B cell (primary cell): ENCODE measurements at regions not wholly inside any gene's neighbourhood (a gene's known extent, or its start where the extent isn't known, plus 50 kb on each side); places are given as distances from the start of the nearest gene placed in this dataset.

ENCODE experiments used
- ATAC-seq: fragments of 200-7000 bp; cut with Tn5 transposase; one replicate; pipeline ENCODE4 v1.10.0; 2021; ENCODE audit warnings: low read depth, mild to moderate bottlenecking, moderate number of reproducible peaks, moderate library complexity
- CTCF ChIA-PET: fragments of 350-600 bp; sonication (Branson Sonifier 250); formaldehyde crosslinking; loops from one replicate; lab custom pipeline; 2021; ENCODE audit warnings: antibody characterized with exemption, inconsistent platforms; lab: Charles Lee
- POLR2A ChIA-PET: fragments of 350-600 bp; sonication (Branson Sonifier 250); formaldehyde crosslinking; loops from one replicate; lab custom pipeline; 2021; ENCODE audit warnings: antibody characterized with exemption; lab: Charles Lee
- DNase-seq: peaks from one replicate; pipeline ENCODE4 v3.0.0; 2013
- H2AFZ ChIP-seq: 2 replicates; pipeline ENCODE4 v1.6.1; 2012; ENCODE audit warnings: mild to moderate bottlenecking, low read depth, low read length; ENCODE audit not compliant: insufficient read depth, poor library complexity, severe bottlenecking
- H3K27ac ChIP-seq, 2 donors: 1 replicate in 1 of 2; 2 replicates in 1 of 2; pipeline ENCODE4 v1.5.1; 2012 to 2013; ENCODE audit warnings: low read length in 2 of 2, mild to moderate bottlenecking in 2 of 2, moderate library complexity in 1 of 2
- H3K27me3 ChIP-seq, 4 experiments: fragments of 200-600 bp in 1 of 4; sonication (generic) in 1 of 4; replicated peaks in 1 of 4; 1 replicate in 2 of 4; 2 replicates in 2 of 4; pipeline versions ENCODE4 v1.6.1 to v1.7.0; 2013 to 2016; ENCODE audit warnings: low read length in 3 of 4, mild to moderate bottlenecking in 2 of 4, mixed read lengths in 1 of 4, moderate library complexity in 1 of 4; ENCODE audit not compliant: insufficient read depth in 4 of 4, control insufficient read depth in 3 of 4; ENCODE audit errors: control extremely low read depth in 1 of 4
- H3K36me3 ChIP-seq, 2 experiments: replicated peaks in 1 of 2; 1 replicate in 1 of 2; 2 replicates in 1 of 2; pipeline versions ENCODE4 v1.6.1 to v1.7.1; 2013; ENCODE audit warnings: low read length in 1 of 2; ENCODE audit not compliant: insufficient read depth in 2 of 2, control insufficient read depth in 1 of 2; ENCODE audit errors: control extremely low read depth in 1 of 2, extremely low read depth in 1 of 2
- H3K4me1 ChIP-seq, 2 donors: fragments of 200-600 bp in 1 of 2; sonication (generic) in 1 of 2; 1 replicate in 1 of 2; 2 replicates in 1 of 2; pipeline versions ENCODE4 v1.5.1 to v1.6.1; 2013 to 2017; ENCODE audit warnings: low read length in 2 of 2; ENCODE audit not compliant: control insufficient read depth in 2 of 2, insufficient read depth in 2 of 2
- H3K4me2 ChIP-seq: replicated peaks from 2 replicates; pipeline ENCODE3; 2012; ENCODE audit warnings: mild to moderate bottlenecking, low read depth, low read length; ENCODE audit not compliant: poor library complexity, severe bottlenecking
- H3K4me3 ChIP-seq, 5 experiments: fragments of 200-600 bp in 1 of 5; sonication (generic) in 1 of 5; 1 replicate in 3 of 5; 2 replicates in 2 of 5; pipeline versions ENCODE4 v1.5.1 to v1.7.0; 2011 to 2016; ENCODE audit warnings: low read length in 4 of 5, mild to moderate bottlenecking in 4 of 5, low read depth in 2 of 5, control low read depth in 1 of 5, moderate library complexity in 1 of 5; ENCODE audit not compliant: insufficient read depth in 1 of 5; ENCODE audit errors: control extremely low read depth in 1 of 5, extremely low read depth in 1 of 5
- H3K79me2 ChIP-seq: fragments of 200-600 bp; sonication (generic); one replicate; pipeline ENCODE4 v1.6.0; 2016; ENCODE audit warnings: low read length; ENCODE audit not compliant: control insufficient read depth, insufficient read depth
- H3K9ac ChIP-seq: fragments of 200-600 bp; sonication (generic); 2 replicates; pipeline ENCODE4 v1.6.1; 2017; ENCODE audit warnings: mild to moderate bottlenecking, low read length, moderate library complexity
- H3K9me3 ChIP-seq, 3 donors: one replicate each; pipeline versions ENCODE4 v1.6.1 to v1.7.1; 2013; ENCODE audit warnings: low read length in 2 of 3; ENCODE audit not compliant: control insufficient read depth in 2 of 3, insufficient read depth in 1 of 3; ENCODE audit errors: control extremely low read depth in 1 of 3
- H4K20me1 ChIP-seq: 2 replicates; pipeline ENCODE4 v1.6.0; 2012; ENCODE audit warnings: mild to moderate bottlenecking, low read length; ENCODE audit not compliant: insufficient read depth, control insufficient read depth, poor library complexity, severe bottlenecking
- H3K27ac Mint-ChIP-seq: one replicate; pipeline ENCODE4 v1.8.0; 2021; ENCODE audit warnings: mixed read lengths
- H3K27me3 Mint-ChIP-seq: one replicate; pipeline ENCODE4 v1.8.0; 2021; ENCODE audit warnings: mixed read lengths
- H3K4me1 Mint-ChIP-seq: one replicate; pipeline ENCODE4 v1.8.0; 2021; ENCODE audit warnings: mixed read lengths
- H3K4me3 Mint-ChIP-seq: one replicate; pipeline ENCODE4 v1.8.0; 2021; ENCODE audit warnings: mixed read lengths
- H3K9me3 Mint-ChIP-seq: one replicate; pipeline ENCODE4 v1.8.0; 2022; ENCODE audit warnings: mixed read lengths; ENCODE audit not compliant: insufficient read depth
- CTCF ChIP-seq: fragments of 200-600 bp; IDR thresholded peaks from one replicate; pipeline ENCODE4 v1.8.0; 2022; ENCODE audit warnings: antibody characterized with exemption, mild to moderate bottlenecking
- EZH2 ChIP-seq: IDR thresholded peaks from 2 replicates; pipeline ENCODE4 v1.6.1; 2012; ENCODE audit warnings: borderline replicate concordance, low read depth, mild to moderate bottlenecking, moderate library complexity, low read length; ENCODE audit not compliant: insufficient read depth, poor library complexity, severe bottlenecking
- WGBS: methylation state at CpG from one replicate; pipeline ENCODE4 v1.1.5; 2013; ENCODE audit warnings: missing lambda C conversion rate; ENCODE audit not compliant: insufficient coverage; 5-methylcytosine and 5-hydroxymethylcytosine counted together
- intact Hi-C: fragments of 100-400 bp; cut with micrococcal nuclease; formaldehyde crosslinking; loops from one replicate; pipeline ENCODE4 v1.10.0; 2022

GRCh38 chr3:141422961-141423582, 54.8 kb downstream of the ZBTB38 start:
- no peak for ATAC-seq
- Histone ChIP-seq H3K27ac (no peak overlapping the region), H4K20me1 (peaks cover 6% of the 10 kb centered on the region), H2AFZ (no peak overlapping the region), H3K79me2 (peaks cover 59% of the 10 kb centered on the region), H3K27me3 (no peaks in the 10 kb centered on the region), H3K4me2 (no peak overlapping the region), H3K36me3 (peaks cover 0 to 14% of the 10 kb centered on the region in 2 experiments), H3K9ac (no peak overlapping the region), H3K4me1 (no peaks in the 10 kb centered on the region), H3K4me3 (no peak overlapping the region), H3K9me3 (no peaks in the 10 kb centered on the region)
- WGBS = 96% methylated on average over 4 of the region's 6 CpGs
- Mint-ChIP-seq H3K4me3 (no peak overlapping the region), H3K9me3 (peaks cover 4% of the 10 kb centered on the region), H3K4me1 (peaks cover 11% of the 10 kb centered on the region), H3K27me3 (no peaks in the 10 kb centered on the region), H3K27ac (no peak overlapping the region)
- intact Hi-C loops = no loop called here
- ChIA-PET POLR2A (no interaction called here), CTCF (interaction anchor here (1.1 to 5.0 kb wide), 4 partner anchors 13 to 53 kb away, joined by 4 to 20 read pairs (median 12); no protein-coding TSS in a partner anchor)
- no peak for DNase-seq
- TF ChIP-seq EZH2 (no peak), CTCF (no peak)

- ChIA-PET POLR2A (no interaction called here), CTCF (interaction anchor here (1.0 to 5.0 kb wide), 4 partner anchors 15 to 64 kb away, joined by 3 to 20 read pairs (median 13); no protein-coding TSS in a partner anchor)
These were observed 57.4 kb downstream of the ZBTB38 start for GRCh38 chr3:141425523-141426233.

More at GRCh38 chr3:141425523-141426233, 57.4 kb downstream of the ZBTB38 start:
- Histone ChIP-seq H3K4me2 (no peak overlapping the region), H3K4me3 (no peak overlapping the region), H3K9me3 (no peaks in the 10 kb centered on the region), H3K36me3 (peaks cover 0 to 19% of the 10 kb centered on the region in 2 experiments), H3K79me2 (peaks cover 45% of the 10 kb centered on the region), H2AFZ (no peak overlapping the region), H3K4me1 (no peaks in the 10 kb centered on the region), H4K20me1 (peaks cover 6% of the 10 kb centered on the region), H3K27ac (no peak overlapping the region), H3K9ac (no peak overlapping the region), H3K27me3 (no peaks in the 10 kb centered on the region)
- H3K4me3 Mint-ChIP-seq = no peak overlapping the region
- H3K27ac Mint-ChIP-seq = no peak overlapping the region
- no peak for TF ChIP-seq EZH2
- no peak for TF ChIP-seq CTCF
- DNase-seq (no peak), ATAC-seq (no peak)
- H3K9me3 Mint-ChIP-seq = no peaks in the 10 kb centered on the region
- WGBS = 81% methylated on average over 6 of the region's 6 CpGs
- peaks cover 5% of the 10 kb centered on the region for H3K4me1 Mint-ChIP-seq
- no peaks in the 10 kb centered on the region for H3K27me3 Mint-ChIP-seq
- intact Hi-C loops = no loop called here
